Colonic mucosa (tissue), 4 donors: ENCODE measurements at regions not wholly inside any gene's neighbourhood (a gene's known extent, or its start where the extent isn't known, plus 50 kb on each side); places are given as distances from the start of the nearest gene placed in this dataset.

Experiments used
- DNase-seq: peaks from one replicate; pipeline ENCODE4 v3.0.0-alpha.2; 2020
- H3K27ac ChIP-seq: fragments of 200-600 bp; one replicate; pipeline ENCODE4 v1.8.0; 2021
- H3K27me3 ChIP-seq: fragments of 200-600 bp; one replicate; pipeline ENCODE4 v1.8.0; 2021
- H3K36me3 ChIP-seq: fragments of 200-600 bp; one replicate; pipeline ENCODE4 v1.8.0; 2021
- H3K4me1 ChIP-seq: fragments of 200-600 bp; one replicate; pipeline ENCODE4 v1.8.0; 2021; ENCODE audit warnings: mild to moderate bottlenecking
- H3K4me3 ChIP-seq: fragments of 200-600 bp; one replicate; pipeline ENCODE4 v1.8.0; 2021
- H3K9ac ChIP-seq, 2 donors: one replicate each; pipeline ENCODE4 v1.7.0; 2013; ENCODE audit warnings: control low read depth in 2 of 2, low read depth in 2 of 2, low read length in 2 of 2
- H3K9me3 ChIP-seq: fragments of 200-600 bp; one replicate; pipeline ENCODE4 v1.8.0; 2021
- intact Hi-C: fragments of 100-400 bp; cut with DNase I; formaldehyde crosslinking; loops from one replicate; pipeline ENCODE4 v1.14.1; 2022
- TF ChIP-seq, protein P1 (sequence below): fragments of 200-600 bp; IDR thresholded peaks from one replicate; pipeline ENCODE4 v1.8.0; 2022; ENCODE audit warnings: antibody characterized with exemption, mild to moderate bottlenecking
- donor health status: healthy.
- donor health status: DM: no; HTN: no; CAD: no.
- donor health status: DM: no; HTN: no; CAD: no.

DNA sequence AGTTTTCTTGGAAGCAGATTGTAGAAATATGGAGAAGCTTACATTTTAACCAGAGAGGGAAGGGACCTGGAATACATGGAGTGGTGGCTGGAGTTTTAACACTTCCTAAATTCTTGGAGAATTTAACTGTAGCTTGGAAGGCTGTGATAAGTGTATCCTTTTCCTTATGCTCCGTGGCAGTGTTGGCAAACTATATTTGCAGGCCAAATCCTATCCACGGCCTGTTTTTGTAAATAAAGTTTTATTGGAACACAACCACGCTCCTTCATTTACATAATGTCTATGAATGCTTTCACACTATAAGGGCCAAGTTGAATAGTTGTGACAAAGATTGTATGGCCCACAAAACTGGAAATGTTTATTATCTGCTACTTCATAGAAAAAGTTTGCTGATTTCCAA is 110.6 kb upstream of the MIR17HG start:
- Histone ChIP-seq H3K27me3 (no peaks in the 10 kb centered on the region), H3K9me3 (no peaks in the 10 kb centered on the region), H3K4me3 (no peak overlapping the region), H3K9ac (no peak overlapping the region), H3K36me3 (no peaks in the 10 kb centered on the region), H3K27ac (no peak overlapping the region), H3K4me1 (no peaks in the 10 kb centered on the region)
- TF ChIP-seq, protein P1, sequence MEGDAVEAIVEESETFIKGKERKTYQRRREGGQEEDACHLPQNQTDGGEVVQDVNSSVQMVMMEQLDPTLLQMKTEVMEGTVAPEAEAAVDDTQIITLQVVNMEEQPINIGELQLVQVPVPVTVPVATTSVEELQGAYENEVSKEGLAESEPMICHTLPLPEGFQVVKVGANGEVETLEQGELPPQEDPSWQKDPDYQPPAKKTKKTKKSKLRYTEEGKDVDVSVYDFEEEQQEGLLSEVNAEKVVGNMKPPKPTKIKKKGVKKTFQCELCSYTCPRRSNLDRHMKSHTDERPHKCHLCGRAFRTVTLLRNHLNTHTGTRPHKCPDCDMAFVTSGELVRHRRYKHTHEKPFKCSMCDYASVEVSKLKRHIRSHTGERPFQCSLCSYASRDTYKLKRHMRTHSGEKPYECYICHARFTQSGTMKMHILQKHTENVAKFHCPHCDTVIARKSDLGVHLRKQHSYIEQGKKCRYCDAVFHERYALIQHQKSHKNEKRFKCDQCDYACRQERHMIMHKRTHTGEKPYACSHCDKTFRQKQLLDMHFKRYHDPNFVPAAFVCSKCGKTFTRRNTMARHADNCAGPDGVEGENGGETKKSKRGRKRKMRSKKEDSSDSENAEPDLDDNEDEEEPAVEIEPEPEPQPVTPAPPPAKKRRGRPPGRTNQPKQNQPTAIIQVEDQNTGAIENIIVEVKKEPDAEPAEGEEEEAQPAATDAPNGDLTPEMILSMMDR, result no peak
- intact Hi-C loops, result no loop called here
- no peak for DNase-seq

DNA sequence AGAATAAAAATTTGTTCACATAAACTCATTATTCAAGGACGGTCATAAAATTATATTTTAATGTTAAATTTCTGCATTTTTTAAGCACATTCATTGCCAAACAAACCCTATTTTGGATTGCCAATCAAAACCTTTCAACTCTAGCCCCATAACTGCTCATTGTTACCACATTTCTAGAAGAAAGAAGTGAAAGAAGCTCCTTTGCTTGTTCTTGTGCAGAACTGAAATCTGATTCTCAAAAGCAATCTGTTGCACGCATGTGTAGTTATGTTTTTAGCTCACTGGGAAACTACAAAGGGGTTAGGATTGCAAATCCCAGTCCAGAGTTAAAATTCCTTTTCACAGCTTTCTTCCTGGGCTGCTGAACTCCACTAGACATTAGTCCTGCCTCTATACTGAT is 109.5 kb upstream of the MIR17HG start:
- no peak overlapping the region for H3K9ac ChIP-seq
- no peaks in the 10 kb centered on the region for H3K36me3 ChIP-seq
- no peak overlapping the region for H3K27ac ChIP-seq
- H3K4me3 ChIP-seq, result no peak overlapping the region
- no peaks in the 10 kb centered on the region for H3K4me1 ChIP-seq
- no peaks in the 10 kb centered on the region for H3K9me3 ChIP-seq
- intact Hi-C loops, result no loop called here
- H3K27me3 ChIP-seq, result no peaks in the 10 kb centered on the region
- TF ChIP-seq, protein P1, result no peak
- no peak for DNase-seq

GRCh38 chr13:91240341-91240740 is 107.1 kb upstream of the MIR17HG start:
- Histone ChIP-seq H3K36me3 (no peaks in the 10 kb centered on the region), H3K9ac (no peak overlapping the region), H3K9me3 (no peaks in the 10 kb centered on the region), H3K4me1 (no peaks in the 10 kb centered on the region), H3K27me3 (no peaks in the 10 kb centered on the region), H3K27ac (no peak overlapping the region), H3K4me3 (no peak overlapping the region)
- TF ChIP-seq, protein P1, result no peak
- DNase-seq, result no peak
- intact Hi-C loops, result no loop called here

DNA sequence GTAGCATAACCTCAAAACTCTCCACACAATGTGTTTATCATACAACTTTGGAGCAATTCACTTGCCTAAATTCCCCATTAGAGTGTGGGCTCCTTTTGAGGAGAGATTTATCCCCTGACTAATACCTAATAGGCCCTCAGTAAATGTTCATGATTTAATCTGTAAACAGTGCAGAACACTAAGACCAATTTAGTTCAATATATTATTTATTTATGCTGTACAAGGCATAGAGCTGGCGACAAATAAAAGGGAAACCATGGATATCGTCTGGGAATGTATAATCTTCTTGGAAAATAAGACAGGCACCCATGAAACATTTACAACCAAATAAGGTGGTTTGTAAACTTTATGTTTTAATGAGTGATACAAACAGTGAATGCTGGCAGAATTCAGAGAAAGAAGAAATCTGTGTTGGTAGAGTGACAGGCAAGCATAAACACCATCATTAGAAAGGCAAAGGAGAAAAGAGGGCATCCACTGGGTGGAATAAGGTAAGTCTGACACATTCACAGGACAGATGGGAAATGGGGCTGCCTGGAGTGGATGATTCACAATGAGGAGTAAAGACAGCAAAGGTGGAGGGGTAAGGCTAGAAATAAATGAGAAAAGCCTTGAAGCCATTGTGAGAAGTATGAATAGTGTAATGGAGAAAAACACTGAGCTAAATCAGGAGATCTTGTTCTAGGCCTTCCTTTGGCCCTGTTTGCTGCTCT is 106.1 kb upstream of the MIR17HG start:
- TF ChIP-seq, protein P1, result no peak
- intact Hi-C loops, result no loop called here
- no peaks in the 10 kb centered on the region for H3K27me3 ChIP-seq
- H3K36me3 ChIP-seq, result no peaks in the 10 kb centered on the region
- DNase-seq, result no peak
- H3K9ac ChIP-seq, result no peak overlapping the region
- no peaks in the 10 kb centered on the region for H3K9me3 ChIP-seq
- H3K4me1 ChIP-seq, result no peaks in the 10 kb centered on the region
- no peak overlapping the region for H3K4me3 ChIP-seq
- no peak overlapping the region for H3K27ac ChIP-seq

DNA sequence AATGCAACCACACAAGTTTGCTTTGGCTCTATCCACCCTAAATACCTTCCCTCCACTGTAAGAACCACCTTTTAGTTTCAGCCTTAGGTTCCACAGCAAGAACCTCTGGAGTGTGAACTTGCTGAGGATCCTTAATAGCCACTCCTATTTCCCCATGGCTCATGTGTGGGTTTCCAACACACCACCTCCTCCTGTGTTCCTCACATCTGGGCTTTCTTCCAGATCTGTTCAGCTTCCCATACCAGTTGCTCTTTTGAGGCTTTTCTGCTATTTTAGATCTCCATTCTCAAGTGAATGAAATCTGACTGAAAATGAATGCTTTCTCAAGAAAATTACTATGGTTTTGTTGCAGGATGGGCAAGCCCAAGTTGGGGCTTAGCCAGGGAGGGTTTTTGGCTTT is 104.8 kb upstream of the MIR17HG start:
- Histone ChIP-seq H3K27me3 (no peaks in the 10 kb centered on the region), H3K9me3 (no peaks in the 10 kb centered on the region), H3K4me3 (no peak overlapping the region), H3K27ac (no peak overlapping the region), H3K9ac (no peak overlapping the region), H3K4me1 (no peaks in the 10 kb centered on the region), H3K36me3 (no peaks in the 10 kb centered on the region)
- DNase-seq, result no peak
- TF ChIP-seq, protein P1, result no peak
- intact Hi-C loops, result no loop called here
